ENCODE measurements at regions not wholly inside any gene's neighbourhood (a gene's known extent, or its start where the extent isn't known, plus 50 kb on each side); places are given as distances from the start of the nearest gene placed in this dataset.
"Not testable (repeated sequence)": the region's sequence is repeated elsewhere in the genome, so short reads cannot be mapped to it uniquely, and the experiment has no call there.

DNA sequence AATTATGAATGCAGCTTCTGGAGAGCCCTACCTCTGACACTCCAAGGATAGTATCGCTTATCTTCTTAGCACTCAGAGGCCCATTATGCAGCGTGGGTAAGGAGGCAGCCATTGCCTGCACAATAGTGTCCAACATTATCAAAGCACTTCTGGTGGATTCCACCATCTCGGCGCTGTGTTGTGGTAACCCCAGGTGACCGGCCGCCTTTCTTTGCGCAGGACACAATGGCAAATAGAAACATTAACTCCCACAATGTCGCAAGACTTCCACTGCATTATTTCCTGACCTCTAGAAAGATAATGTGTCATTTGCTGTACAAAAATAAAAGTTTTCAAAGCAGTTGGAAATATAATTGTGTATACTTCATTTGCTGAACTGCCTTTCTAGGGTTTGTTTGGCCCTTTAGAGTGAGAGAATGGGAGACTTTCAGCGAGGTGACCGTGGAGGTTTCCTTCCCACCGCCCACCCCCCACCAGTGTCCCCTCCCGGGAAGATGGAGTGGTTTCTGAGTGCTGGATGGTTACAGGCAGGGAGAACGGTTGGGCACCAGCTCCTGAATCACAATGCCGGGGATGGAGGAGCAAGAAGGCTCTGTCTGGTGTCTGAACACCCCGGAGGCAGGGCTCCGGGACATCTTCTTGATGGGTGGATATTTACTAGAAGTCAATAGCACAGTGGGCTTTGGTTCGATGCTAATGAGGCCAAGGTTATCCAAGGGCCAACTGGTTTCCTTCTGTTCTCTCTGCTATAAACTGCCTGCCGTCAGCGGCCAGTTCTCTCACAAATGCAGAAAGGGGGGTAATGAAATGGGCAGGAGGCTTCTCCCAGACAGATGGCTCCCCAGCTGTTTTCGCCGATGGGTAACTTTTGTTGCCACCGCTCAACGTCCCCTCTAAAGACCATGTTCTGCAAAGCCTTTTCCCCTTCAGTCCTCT, 215.4 kb upstream of the PROX1 start:
- intact Hi-C loops (cut with micrococcal nuclease) = no loop called here

DNA sequence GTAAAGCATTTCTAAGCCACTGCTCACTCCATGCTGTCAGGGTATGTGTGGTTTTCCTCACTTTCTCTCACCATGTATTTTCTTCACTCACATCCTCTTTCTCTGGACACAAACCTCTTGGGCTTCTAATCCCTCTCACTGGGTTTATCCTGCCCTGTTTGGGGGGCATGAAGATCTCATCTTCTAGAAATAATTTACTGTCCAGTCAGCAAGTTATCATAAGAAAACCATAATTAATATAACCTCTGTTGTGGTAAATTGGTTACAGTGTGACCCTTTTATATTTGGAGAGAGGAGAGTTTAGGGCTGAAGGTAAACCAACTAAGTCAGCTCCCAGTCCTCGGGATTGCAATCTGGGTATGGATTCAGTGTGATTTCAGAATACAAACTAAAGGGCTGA, 213.8 kb upstream of the PROX1 start:
- intact Hi-C loops (cut with micrococcal nuclease) = no loop called here

DNA sequence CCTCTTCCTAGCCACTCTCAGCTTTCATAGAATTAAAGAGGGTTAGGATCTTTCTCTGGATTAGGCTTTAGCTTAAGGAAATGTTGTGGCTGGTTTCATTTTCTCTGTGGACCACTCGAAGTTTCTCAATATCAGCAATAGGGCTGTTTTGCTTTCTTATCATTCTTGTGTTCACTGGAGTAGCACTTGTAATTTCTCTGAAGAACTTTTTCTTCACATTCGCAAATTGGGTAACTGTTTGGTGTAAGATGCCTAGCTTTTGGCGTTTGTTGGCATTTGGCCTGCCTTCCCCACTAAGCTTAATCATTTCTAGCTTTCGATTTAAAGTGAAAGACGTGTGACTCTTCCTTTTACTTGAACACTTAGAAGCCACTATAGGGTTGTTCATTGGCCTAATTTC, 210.8 kb upstream of the PROX1 start:
- intact Hi-C loops (cut with micrococcal nuclease) = no loop called here

DNA sequence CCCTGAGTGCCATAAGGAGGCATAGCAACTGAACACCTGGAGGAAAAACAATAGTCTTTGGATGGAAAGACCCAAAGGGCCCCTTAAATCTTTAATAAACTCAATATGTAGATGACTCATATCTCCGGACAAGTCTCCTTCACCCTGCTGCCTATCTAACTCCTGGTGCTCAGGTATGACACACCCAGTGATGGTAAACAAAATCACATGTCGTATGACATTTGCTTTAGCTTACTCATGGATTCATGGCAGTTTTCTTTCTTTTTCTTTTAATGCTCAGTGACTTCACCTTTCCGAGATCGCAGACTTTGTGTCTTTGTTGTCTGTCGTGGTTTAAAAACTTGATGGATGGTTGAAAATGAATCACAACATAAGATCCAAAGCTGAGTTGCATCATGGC, 208.5 kb upstream of the PROX1 start:
- intact Hi-C loops (cut with micrococcal nuclease) = no loop called here

DNA sequence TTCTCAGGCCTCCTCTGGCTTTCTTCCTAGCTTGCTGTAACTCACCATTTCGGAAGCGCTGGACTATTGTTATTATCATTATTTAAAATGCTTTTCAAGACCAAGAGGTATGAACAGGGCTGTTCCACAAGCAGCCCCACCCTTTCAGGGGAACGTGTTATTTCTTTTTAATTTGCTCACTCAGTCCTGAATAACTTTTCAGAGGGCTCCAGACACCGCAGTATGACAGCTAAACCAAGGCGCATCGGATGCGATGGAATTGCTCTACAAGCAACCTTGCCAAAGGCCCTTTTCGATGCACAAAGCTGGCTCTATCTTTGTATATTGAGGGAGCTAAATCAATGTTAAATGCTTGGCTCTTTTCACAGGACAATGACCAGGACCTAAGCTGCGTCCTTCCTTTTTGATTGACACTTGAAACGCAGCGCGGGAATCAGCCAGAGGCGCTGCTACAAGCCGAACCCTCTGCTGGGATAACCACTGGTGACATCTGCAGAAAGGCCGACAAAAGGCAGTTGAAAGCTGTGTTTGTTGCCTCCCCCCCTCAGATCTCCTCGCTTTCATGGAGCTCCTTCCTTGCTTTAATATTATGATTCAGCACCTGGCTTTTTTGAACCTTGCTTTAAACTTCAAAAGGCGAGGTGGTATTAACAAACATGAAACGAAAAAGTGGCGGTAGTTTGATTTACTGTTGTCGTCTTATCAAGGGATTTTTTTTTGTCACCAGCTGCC, 204.7 kb upstream of the PROX1 start:
- intact Hi-C loops (cut with micrococcal nuclease) = no loop called here

DNA sequence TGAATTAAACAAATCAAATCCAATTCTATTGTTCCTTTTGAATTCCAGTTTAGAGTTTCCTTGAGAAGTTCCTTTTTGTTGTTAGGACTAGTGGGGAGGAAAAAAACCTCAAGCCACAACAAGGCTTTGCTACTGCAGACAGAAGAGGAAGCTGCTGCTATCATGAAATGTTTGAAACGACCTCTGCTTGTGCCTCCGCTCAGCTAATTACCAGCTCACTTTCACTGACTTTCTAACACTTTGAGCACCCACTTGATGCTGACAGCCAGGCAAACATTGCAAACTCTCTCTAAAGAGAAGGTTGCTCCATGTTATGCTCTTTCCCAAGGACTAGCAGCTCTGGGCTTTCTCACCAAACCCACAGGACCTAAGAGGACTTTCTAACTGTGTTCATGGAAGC, 203.9 kb upstream of the PROX1 start:
- intact Hi-C loops (cut with micrococcal nuclease) = no loop called here

DNA sequence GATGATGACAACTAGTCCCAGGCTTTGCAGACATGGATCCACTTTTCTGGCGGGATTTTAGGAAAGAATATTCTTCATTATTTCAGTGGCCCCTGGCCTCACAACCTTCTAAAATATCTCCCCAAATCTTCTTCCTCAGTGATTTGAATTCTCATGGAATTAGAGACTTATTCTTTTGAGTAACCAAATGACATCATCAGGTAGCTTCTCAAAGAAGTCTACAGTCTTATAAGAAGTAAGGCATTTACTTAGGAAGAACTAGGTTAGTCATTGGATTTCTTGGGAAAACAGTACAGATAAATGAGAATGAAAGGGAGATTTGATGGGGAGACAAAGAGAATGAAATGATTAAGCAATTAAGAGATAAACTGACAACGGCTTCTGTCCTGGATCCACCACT, 201.1 kb upstream of the PROX1 start:
- intact Hi-C loops (cut with micrococcal nuclease) = no loop called here

DNA sequence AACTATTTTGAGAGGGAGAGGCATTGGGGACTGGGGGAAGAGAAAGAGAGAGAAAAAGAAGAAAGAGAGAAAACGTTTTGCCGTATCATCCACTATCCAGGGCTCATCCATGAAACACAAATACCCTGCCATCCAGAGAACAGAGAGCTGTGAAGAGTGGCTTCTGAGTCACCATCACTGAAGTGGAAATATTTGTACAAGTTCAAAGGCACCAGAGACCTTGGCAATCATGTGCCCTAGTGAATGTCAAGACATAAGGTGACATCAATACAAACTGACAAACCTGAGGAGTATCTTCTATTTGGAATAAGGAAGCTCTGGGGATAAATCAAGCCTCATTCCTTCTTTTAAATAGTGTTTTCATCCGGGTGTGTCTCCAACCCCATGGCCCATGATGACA, 197.2 kb upstream of the PROX1 start:
- intact Hi-C loops (cut with micrococcal nuclease) = no loop called here

DNA sequence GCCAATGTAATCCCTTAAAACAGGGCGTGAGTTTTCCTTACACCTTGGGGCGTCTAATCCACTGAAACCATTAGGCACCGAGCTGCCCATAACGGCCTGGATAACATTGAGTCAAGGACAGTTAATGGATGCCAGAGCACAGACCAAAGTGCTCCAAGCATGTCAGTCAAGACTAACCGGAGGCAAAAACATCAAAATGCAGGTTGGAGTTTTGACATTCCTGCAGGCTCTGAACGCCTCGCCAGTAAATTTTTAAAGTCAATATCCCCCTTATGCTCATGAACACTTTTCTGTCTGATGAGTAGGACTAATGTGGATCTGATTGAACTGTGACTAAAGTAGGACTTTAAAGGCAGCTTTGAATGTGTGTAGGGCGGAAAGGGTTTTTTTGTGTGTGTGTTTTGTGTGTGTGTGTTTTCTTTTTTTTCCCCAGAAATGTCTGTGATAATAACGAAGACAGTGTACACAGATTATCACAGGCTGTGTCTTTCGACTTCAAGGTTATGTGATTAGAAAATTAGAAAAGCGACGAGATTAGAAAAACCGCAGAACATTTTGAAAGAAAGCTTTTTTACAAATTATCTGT, 194.2 kb upstream of the PROX1 start:
- intact Hi-C loops (cut with micrococcal nuclease) = no loop called here

DNA sequence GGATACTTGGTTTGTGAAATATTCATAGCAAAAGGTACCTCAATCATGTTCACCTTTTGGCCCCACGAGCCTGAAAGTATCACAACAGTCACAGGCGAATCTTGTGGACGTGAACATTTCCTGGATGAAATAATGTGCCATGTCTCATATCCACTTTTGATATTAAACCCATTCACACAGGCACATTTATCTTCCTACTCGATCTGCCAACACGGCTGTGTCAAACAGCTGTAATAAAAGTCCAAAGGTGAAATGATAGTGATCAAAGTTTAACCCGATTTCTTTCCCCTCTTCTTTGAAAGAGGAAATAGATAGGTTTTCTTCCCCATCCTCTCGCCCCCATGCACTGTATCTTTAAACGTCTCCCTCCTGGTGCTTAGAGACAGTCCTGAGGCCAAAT, 191.2 kb upstream of the PROX1 start:
- intact Hi-C loops (cut with micrococcal nuclease) = no loop called here

DNA sequence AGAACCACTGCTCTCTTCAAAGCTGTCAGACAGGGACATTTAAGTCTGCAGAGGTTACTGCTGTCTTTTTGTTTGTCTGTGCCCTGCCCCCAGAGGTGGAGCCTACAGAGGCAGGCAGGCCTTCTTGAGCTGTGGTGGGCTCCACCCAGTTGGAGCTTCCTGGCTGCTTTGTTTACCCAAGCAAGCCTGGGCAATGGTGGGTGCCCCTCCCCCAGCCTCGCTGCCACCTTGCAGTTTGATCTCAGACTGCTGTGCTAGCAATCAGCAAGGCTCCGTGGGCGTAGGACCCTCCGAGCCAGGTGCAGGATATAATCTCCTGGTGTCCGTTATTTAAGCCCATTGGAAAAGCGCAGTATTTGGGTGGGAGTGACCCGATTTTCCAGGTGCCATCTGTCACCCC, 179.5 kb upstream of the PROX1 start:
- intact Hi-C loops (cut with micrococcal nuclease) = not testable (repeated sequence)

DNA sequence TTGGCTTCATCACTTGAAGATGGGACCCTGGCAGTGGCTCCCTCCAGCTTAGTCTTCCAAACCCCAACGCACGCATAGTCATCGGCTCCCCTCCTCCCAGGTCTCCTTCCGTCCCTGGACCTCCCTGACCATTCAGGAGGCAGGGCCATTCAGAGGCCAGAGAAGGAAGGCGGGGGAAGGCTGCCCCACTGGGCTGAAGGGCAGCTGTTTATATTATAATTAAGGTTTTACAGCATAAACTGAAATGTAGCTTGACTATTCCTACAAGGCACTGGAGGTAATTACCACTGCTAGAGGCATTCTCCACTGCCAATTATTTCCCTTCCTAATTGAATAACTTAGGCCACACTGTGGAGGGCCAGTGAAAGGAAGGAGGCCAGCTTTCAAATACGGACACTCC, 170.6 kb upstream of the PROX1 start:
- intact Hi-C loops (cut with micrococcal nuclease) = no loop called here

DNA sequence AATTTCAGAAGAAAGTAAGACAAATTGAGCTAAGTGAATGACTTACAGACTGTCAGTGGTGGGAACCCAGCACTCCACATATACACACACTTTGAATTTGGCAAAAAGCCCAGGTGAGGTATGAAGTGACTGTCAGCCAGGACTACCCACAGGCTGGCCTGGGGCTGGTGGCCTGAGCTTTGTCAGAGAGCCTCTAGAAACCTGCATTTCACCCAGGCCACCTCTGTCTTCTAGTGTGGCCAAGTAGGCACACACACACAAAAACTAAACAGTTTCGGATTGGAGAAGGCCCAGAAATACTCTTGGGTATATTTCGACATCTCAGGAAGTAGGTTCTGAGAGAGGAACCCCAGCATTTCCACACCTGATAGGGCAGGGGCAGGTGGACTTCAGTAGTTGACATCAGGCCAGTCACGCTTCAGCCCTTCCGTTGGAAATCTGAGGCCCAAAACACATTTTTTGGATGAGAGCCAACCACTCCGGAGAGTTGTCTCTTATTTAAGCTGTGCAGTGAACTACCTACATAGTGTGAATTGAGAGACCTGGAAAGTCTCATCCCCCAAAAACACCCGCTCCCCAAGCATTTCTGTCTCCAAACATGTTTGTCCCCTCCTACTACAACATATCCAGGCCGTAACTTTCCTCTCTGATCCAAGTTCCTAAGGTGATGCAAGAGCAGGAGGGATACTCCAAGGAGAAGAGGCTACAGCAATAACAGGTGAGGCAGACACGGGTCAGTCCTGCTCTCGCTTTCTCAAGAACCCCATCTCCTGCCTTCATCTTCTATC, 167.2 kb upstream of the PROX1 start:
- intact Hi-C loops (cut with micrococcal nuclease) = no loop called here

DNA sequence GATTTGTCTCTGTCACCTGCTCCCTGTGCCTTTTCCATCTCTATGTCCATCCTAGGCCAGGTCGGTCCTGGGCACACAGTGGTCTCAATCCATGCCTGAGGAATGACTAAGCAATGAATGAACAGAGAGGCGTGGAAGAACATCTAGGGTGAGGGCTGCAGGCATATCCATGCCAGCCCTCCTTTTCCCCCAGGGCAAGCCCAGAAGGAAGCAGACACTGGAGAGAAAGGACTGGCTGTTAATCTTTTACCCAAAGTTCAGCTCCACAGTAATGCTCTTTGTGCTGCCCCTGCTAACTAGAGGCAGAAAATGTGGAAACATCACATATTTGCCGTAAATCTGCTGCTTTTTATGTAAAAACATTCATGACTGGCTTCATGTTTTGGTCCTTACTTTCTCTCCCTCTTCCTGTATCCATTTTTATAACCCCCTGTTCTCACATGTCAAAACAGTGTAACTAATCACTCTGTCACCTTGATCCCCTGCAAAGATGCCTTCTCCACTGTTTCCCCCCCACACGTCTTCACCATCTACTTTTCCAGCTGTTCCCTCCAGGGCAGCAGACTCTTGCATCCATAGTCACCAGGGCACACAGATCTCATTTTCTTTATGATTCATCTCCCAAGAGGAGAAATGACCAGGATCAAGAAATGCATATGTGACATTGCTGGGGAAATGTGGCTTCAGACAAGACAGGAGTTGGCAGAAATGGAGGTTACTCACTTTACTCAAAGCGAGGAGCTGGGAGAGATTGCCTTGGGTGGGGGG, 166.4 kb upstream of the PROX1 start:
- intact Hi-C loops (cut with micrococcal nuclease) = no loop called here

DNA sequence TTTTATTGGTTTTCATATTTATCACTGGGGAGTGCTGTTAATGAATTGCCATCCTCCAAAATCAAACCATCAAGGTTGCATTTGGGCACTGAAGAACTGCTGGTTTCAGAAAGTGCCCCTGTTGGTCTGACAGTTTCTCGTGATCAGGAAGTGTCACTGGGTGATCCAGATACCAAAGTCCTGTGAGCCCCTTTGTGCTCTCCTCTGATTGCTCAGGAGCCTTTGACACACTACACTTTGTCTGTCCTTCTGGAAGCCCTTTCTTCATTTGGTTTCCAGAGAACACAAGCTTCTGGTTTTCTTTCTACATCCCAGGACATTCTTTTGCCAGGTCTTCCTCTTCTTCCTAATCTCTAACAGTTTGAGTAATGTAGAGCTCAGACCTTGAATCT, 165.8 kb upstream of the PROX1 start:
- intact Hi-C loops (cut with micrococcal nuclease) = no loop called here

DNA sequence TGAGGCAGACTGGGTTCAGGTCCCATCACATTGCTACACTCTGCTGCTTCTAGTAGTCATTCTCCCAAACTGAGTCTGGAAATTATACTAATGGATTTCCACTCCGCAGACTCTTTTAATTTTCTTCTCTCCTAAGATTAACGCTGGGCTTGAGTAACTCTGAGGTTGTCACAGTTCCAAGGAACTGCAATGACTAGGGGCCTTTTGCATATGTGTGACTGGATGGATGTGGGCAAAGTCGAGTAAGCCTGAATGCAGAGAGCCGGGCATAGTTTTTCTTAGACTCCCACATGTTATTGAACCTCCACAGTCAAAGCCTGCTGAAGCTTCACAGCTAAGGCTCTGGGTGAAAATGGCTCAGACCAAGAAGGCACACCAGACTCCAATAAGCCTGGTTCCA, 160.9 kb upstream of the PROX1 start:
- intact Hi-C loops (cut with micrococcal nuclease) = no loop called here

DNA sequence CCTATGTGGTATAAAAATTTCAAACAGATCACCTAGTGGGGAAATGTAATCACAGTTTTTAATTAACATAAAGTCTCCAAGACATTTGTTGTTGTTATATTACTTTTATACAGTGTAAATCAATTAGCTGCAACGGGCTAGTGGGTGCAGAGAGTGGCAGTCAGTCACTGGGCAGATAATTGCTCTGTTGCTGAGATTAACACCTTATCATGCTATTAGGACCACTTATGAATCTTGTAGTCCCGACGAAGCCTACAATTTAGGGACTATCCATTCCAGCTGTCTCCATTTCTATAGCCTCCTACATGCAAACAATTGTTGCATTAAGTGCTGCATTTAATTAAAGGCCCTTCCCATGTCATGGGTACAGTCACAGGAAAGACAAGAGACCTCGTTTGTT, 158.9 kb upstream of the PROX1 start:
- intact Hi-C loops (cut with micrococcal nuclease) = no loop called here

DNA sequence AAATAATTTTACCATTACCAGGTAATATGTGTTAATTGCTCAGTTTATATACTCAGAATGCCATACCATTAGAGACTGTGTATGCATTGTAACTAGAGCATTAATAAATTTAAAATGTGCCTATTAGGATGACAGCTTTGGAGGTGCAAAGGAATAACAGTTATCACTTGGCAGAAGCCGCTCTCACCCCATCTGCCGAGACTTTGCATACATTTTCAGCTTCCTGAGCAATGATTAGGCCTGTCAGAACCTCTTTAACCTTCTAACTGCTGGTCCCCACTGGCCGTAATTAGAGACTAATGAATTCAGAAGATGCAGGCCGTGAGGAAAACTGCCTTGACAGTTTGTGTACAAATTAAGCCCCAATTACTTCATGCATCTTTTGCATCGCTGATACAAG, 158.0 kb upstream of the PROX1 start:
- intact Hi-C loops (cut with micrococcal nuclease) = no loop called here

DNA sequence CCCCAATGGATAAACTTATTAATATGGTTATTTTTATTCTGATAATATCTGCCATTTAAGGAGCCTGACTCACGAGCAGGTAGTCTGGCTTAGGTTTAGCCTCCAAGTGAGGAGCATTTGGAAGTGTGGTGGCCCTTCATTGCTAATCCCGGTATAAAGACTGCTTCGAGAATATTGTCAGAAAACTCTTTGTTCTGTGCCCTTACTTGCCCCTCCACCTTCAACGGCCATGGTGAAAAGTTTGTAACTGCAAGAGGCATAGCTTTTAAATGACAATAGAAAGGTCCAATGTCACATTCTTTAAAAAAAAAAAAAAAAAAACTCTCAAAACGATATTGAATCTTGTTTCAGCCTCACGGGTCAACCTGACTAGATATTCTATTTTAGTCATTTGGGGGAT, 157.4 kb upstream of the PROX1 start:
- intact Hi-C loops (cut with micrococcal nuclease) = no loop called here

DNA sequence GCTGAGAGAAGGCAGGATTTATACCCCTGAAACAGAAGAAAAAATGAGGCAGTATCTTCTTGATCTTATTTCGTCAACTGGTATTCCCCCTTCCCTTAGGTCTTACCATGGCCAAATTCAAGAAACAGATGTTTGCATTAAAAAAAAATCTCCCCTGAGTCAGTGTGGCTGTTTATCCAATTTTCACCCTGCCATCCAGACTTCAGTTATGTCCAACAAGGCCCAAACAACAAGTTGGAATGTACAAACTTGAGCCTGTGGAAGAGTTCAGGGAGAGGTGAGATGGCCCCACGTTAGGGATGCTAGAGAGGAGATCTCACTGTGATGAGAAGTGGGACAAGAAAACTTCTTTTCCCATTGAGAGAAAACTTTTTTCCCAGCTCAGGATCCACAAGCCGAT, 147.2 kb upstream of the PROX1 start:
- intact Hi-C loops (cut with micrococcal nuclease) = no loop called here

DNA sequence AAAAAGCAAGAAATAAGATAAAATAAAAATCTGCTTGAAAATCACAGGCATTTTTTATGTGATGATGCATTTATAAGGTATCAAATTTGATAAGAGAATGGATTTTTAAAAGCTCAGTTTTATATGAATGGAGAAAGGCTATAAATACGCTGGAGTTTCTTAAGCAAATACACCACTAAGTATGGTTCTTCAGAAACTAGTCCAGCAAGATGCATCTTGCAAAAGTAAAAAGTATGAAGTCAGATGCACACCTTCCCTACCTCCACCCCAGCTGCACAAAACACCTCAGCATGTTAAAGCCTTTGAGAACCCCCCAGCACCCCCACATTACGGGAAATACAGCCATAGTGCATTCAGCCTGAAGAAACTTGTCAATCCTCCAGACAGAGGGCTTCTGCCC, 143.1 kb upstream of the PROX1 start:
- intact Hi-C loops (cut with micrococcal nuclease) = no loop called here

All from T-helper 2 cell treated with Interferon-gamma antibody and Interleukin-4, amounts not matched to agents 100 ng/mL and 5 ng/mL, for 36 hours (primary cell).